Medulla oblongata (tissue), 1 donor: ENCODE measurements at regions not wholly inside any gene's neighbourhood (a gene's known extent, or its start where the extent isn't known, plus 50 kb on each side); places are given as distances from the start of the nearest gene placed in this dataset.
"Not testable (repeated sequence)": the region's sequence is repeated elsewhere in the genome, so short reads cannot be mapped to it uniquely, and the experiment has no call there.

Source experiments
- DNase-seq: peaks from one replicate; pipeline ENCODE4 v3.0.0-alpha.2; 2015; ENCODE audit errors: extremely low spot score

GRCh38 chr6:169014211-169015197 is 239.1 kb downstream of the THBS2 start:
- no peak for DNase-seq

- DNase-seq, result no peak
Measured at GRCh38 chr6:169009628-169010027, 244.0 kb downstream of the THBS2 start.

GRCh38 chr6:169008641-169009257 is 244.9 kb downstream of the THBS2 start:
- DNase-seq, result peak; percentile 55

- no peak for DNase-seq
Measured at GRCh38 chr6:169005166-169005565, 248.5 kb downstream of the THBS2 start.

- no peak for DNase-seq
Measured at GRCh38 chr6:169000022-169000421, 253.6 kb downstream of the THBS2 start.

GRCh38 chr6:168999392-168999791 is 254.3 kb downstream of the THBS2 start:
- no peak for DNase-seq

- no peak for DNase-seq
Measured at GRCh38 chr6:168996356-168996625, 257.4 kb downstream of the THBS2 start.

- DNase-seq, result no peak
Measured at GRCh38 chr6:168995526-168996355, 257.9 kb downstream of the THBS2 start.

GRCh38 chr6:168994956-168995355 is 258.7 kb downstream of the THBS2 start:
- DNase-seq, result no peak

- no peak for DNase-seq
Measured at GRCh38 chr6:168992446-168993144, 261.1 kb downstream of the THBS2 start.

- not testable (repeated sequence) for DNase-seq
Measured at GRCh38 chr6:168991695-168992094, 262.0 kb downstream of the THBS2 start.

- no peak for DNase-seq
Measured at GRCh38 chr6:168990019-168990751, 263.5 kb downstream of the THBS2 start.

- DNase-seq, result no peak
Measured at GRCh38 chr6:168989421-168989820, 264.2 kb downstream of the THBS2 start.

GRCh38 chr6:168988801-168989200 is 264.8 kb downstream of the THBS2 start:
- DNase-seq, result peak; percentile 15

GRCh38 chr6:168988280-168988679 is 265.4 kb downstream of the THBS2 start:
- DNase-seq, result no peak

GRCh38 chr6:168985705-168986104 is 267.9 kb downstream of the THBS2 start:
- no peak for DNase-seq

GRCh38 chr6:168983925-168984324 is 269.7 kb downstream of the THBS2 start:
- DNase-seq, result no peak

- no peak for DNase-seq
Measured at GRCh38 chr6:168981187-168981586, 272.5 kb downstream of the THBS2 start.

- no peak for DNase-seq
Measured at GRCh38 chr6:168979254-168979653, 274.4 kb downstream of the THBS2 start.

GRCh38 chr6:168972128-168972527 is 281.5 kb downstream of the THBS2 start:
- no peak for DNase-seq

- DNase-seq, result no peak
Measured at GRCh38 chr6:168971549-168971948, 282.1 kb downstream of the THBS2 start.
